ENCODE measurements at regions not wholly inside any gene's neighbourhood (a gene's known extent, or its start where the extent isn't known, plus 50 kb on each side); places are given as distances from the start of the nearest gene placed in this dataset.

DNA sequence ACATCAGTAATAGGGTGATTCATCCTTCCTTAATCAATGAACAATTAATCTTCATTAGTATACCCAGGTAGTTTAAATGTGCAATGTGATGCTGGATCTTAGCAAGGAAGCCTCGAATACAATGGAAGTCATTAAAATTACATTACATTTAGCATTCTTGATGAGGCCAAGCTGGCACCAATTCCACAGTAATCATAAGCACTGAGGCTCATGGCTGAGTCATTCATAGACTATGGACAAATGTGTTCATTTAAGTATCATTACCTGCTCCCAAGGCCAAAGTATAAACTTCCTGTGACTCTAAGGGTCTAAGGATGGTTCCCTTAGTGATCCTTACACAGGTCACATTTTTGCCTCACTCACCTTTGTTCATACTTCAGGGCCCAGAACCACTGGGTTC, 266.4 kb upstream of the CDIN1 start:
- no peak overlapping the region for H3K27ac ChIP-seq (ENCODE audit: insufficient read depth, low read length)
- no peak overlapping the region for H4K5ac ChIP-seq (ENCODE audit: low read depth, low read length)
- CTCF ChIA-PET: no interaction called here
- H2AFZ ChIP-seq (replicated peaks; ENCODE audit: low read length, poor library complexity): no peak overlapping the region
- H4K8ac ChIP-seq (ENCODE audit: low read depth in 2 of 2, low read length in 2 of 2): no peak overlapping the region
- peaks cover 3% of the 10 kb centered on the region; the same call in 1 of the 2 replicates for H3K9me3 ChIP-seq (ENCODE audit: control insufficient read depth, insufficient read depth, low read length)
- no peaks in the 10 kb centered on the region for H3K36me3 ChIP-seq (ENCODE audit: control insufficient read depth, insufficient read depth, low read length)
- no peak overlapping the region for H2BK5ac ChIP-seq (ENCODE audit: low read depth, low read length, poor library complexity, severe bottlenecking)
- H3K4me2 ChIP-seq (ENCODE audit: low read depth, low read length): no peak overlapping the region
- H3K4me1 ChIP-seq (ENCODE audit: control insufficient read depth, insufficient read depth, low read length): peaks cover 2% of the 10 kb centered on the region; the same call in 1 of the 2 replicates
- no peak overlapping the region for H3K23ac ChIP-seq (ENCODE audit: low read depth, low read length)
- no peak overlapping the region for H3K4ac ChIP-seq (ENCODE audit: low read depth, low read length)
- H2BK15ac ChIP-seq (ENCODE audit: low read depth, low read length): no peak overlapping the region
- H4K91ac ChIP-seq (ENCODE audit: insufficient read depth, low read depth, low read length): no peak overlapping the region
- no peak overlapping the region for H2AK5ac ChIP-seq (ENCODE audit: low read depth, low read length)
- no peaks in the 10 kb centered on the region for H3K27me3 ChIP-seq (ENCODE audit: control insufficient read depth, insufficient read depth, low read length)
- ATAC-seq (ENCODE audit: low read depth) (peak; percentile 54; the same call in 1 of the 2 replicates), DNase-seq (peak; percentile 61)
- H3K56ac ChIP-seq (ENCODE audit: extremely low read depth, insufficient read depth, low read length): no peak overlapping the region
- H2BK120ac ChIP-seq (ENCODE audit: low read depth, low read length): no peak overlapping the region
- in situ Hi-C loops (cut with MboI; ENCODE audit: low sequenced_read_pairs) (no loop called here), dilution Hi-C loops (cut with HindIII; ENCODE audit: low sequenced_read_pairs, unreplicated experiment) (no loop called here), intact Hi-C loops (cut with micrococcal nuclease) (no loop called here)
- TF ChIP-seq CEBPB (IDR thresholded peaks at IDR 0.05; ENCODE audit: low read depth, low read length) (no peak), MAFK (IDR thresholded peaks at IDR 0.05; ENCODE audit: low read depth, low read length) (no peak), RFX5 (IDR thresholded peaks at IDR 0.05; ENCODE audit: low read depth, low read length) (no peak), SMC3 (IDR thresholded peaks at IDR 0.05; ENCODE audit: low read depth, low read length) (no peak), MXI1 (IDR thresholded peaks at IDR 0.05; ENCODE audit: borderline replicate concordance, low read depth, low read length) (no peak), RCOR1 (IDR thresholded peaks at IDR 0.05; ENCODE audit: insufficient replicate concordance, low read length) (no peak), CHD1 (IDR thresholded peaks at IDR 0.05; ENCODE audit: low read depth, low read length) (no peak), POLR2A (IDR thresholded peaks at IDR 0.05; ENCODE audit: low read depth, low read length) (no peak), BHLHE40 (IDR thresholded peaks at IDR 0.05; ENCODE audit: low read depth, low read length) (no peak), FOS (IDR thresholded peaks at IDR 0.05; ENCODE audit: low read depth, low read length) (no peak), MAZ (IDR thresholded peaks at IDR 0.05; ENCODE audit: borderline replicate concordance, low read depth, low read length) (no peak), RAD21 (IDR thresholded peaks at IDR 0.05; ENCODE audit: low read length) (no peak)
- TF ChIP-seq, protein P1, sequence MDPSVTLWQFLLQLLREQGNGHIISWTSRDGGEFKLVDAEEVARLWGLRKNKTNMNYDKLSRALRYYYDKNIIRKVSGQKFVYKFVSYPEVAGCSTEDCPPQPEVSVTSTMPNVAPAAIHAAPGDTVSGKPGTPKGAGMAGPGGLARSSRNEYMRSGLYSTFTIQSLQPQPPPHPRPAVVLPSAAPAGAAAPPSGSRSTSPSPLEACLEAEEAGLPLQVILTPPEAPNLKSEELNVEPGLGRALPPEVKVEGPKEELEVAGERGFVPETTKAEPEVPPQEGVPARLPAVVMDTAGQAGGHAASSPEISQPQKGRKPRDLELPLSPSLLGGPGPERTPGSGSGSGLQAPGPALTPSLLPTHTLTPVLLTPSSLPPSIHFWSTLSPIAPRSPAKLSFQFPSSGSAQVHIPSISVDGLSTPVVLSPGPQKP (IDR thresholded peaks at IDR 0.05; ENCODE audit: borderline replicate concordance, low read depth, low read length): no peak
- TF ChIP-seq, protein P2, sequence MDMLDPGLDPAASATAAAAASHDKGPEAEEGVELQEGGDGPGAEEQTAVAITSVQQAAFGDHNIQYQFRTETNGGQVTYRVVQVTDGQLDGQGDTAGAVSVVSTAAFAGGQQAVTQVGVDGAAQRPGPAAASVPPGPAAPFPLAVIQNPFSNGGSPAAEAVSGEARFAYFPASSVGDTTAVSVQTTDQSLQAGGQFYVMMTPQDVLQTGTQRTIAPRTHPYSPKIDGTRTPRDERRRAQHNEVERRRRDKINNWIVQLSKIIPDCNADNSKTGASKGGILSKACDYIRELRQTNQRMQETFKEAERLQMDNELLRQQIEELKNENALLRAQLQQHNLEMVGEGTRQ (IDR thresholded peaks at IDR 0.05; ENCODE audit: low read depth, low read length): no peak
- TF ChIP-seq, protein P3, sequence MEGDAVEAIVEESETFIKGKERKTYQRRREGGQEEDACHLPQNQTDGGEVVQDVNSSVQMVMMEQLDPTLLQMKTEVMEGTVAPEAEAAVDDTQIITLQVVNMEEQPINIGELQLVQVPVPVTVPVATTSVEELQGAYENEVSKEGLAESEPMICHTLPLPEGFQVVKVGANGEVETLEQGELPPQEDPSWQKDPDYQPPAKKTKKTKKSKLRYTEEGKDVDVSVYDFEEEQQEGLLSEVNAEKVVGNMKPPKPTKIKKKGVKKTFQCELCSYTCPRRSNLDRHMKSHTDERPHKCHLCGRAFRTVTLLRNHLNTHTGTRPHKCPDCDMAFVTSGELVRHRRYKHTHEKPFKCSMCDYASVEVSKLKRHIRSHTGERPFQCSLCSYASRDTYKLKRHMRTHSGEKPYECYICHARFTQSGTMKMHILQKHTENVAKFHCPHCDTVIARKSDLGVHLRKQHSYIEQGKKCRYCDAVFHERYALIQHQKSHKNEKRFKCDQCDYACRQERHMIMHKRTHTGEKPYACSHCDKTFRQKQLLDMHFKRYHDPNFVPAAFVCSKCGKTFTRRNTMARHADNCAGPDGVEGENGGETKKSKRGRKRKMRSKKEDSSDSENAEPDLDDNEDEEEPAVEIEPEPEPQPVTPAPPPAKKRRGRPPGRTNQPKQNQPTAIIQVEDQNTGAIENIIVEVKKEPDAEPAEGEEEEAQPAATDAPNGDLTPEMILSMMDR (conservative IDR thresholded peaks at IDR 0.05; ENCODE audit: low read depth, low read length): no peak
- no peak overlapping the region for H3K14ac ChIP-seq (replicated peaks; ENCODE audit: low read depth, low read length)
- no TSS peak for BruUV-seq (replicated peaks)
- no peak overlapping the region for H3K4me3 ChIP-seq (ENCODE audit: insufficient read depth, low read depth, low read length)
- H3K18ac ChIP-seq (ENCODE audit: low read depth, low read length): no peak overlapping the region
- no CpG with 5 or more reads among the region's 1 CpG for WGBS, 2 experiments (ENCODE audit: extremely low coverage in 2 of 2, insufficient read length in 1 of 2)
- H4K20me1 ChIP-seq (ENCODE audit: insufficient read depth, low read length): no peaks in the 10 kb centered on the region
- POLR2A ChIA-PET (ENCODE audit: unreplicated experiment): no interaction called here
- no peak overlapping the region for H2AK9ac ChIP-seq (replicated peaks; ENCODE audit: low read depth, low read length, poor library complexity)
- H3K9me1 ChIP-seq (ENCODE audit: insufficient read depth, low read length): no peaks in the 10 kb centered on the region
- H2BK20ac ChIP-seq (ENCODE audit: low read depth, low read length): no peak overlapping the region; the same call in 1 of the 2 replicates
- H3K9ac ChIP-seq (ENCODE audit: low read depth, low read length): no peak overlapping the region
- H3K79me1 ChIP-seq (ENCODE audit: low read depth in 1 of 2, low read length in 2 of 2): no peaks in the 10 kb centered on the region

All from IMR-90 (cell line).